ENCODE measurements at regions not wholly inside any gene's neighbourhood (a gene's known extent, or its start where the extent isn't known, plus 50 kb on each side); places are given as distances from the start of the nearest gene placed in this dataset.

- no peaks in the 10 kb centered on the region for H3K9me3 ChIP-seq (ENCODE audit: control insufficient read depth, low read length)
- H3K4me3 ChIP-seq (ENCODE audit: low read length), result no peak overlapping the region
- no peak overlapping the region for H3K9ac ChIP-seq (ENCODE audit: low read length)
- H3K4me1 ChIP-seq (ENCODE audit: control insufficient read depth, insufficient read depth, low read length), result peaks cover 6% of the 10 kb centered on the region
- no peaks in the 10 kb centered on the region for H3K27me3 ChIP-seq (replicated peaks; ENCODE audit: control insufficient read depth, insufficient read depth, low read length)
- H3K36me3 ChIP-seq (ENCODE audit: control insufficient read depth, insufficient read depth, low read length, severe bottlenecking), result no peaks in the 10 kb centered on the region
- peak; percentile 54 for DNase-seq (ENCODE audit: low read depth)
These were observed 119.5 kb upstream of the TMPRSS2 start for GRCh38 chr21:41627428-41627827.

- Histone ChIP-seq H3K4me3 (ENCODE audit: low read length) (no peak overlapping the region), H3K4me1 (ENCODE audit: control insufficient read depth, insufficient read depth, low read length) (peaks cover 14% of the 10 kb centered on the region), H3K9ac (ENCODE audit: low read length) (no peak overlapping the region), H3K36me3 (ENCODE audit: control insufficient read depth, insufficient read depth, low read length, severe bottlenecking) (no peaks in the 10 kb centered on the region), H3K27me3 (replicated peaks; ENCODE audit: control insufficient read depth, insufficient read depth, low read length) (no peaks in the 10 kb centered on the region), H3K9me3 (ENCODE audit: control insufficient read depth, low read length) (no peaks in the 10 kb centered on the region)
- no peak for DNase-seq (ENCODE audit: low read depth)
These were observed 118.1 kb upstream of the TMPRSS2 start for GRCh38 chr21:41626021-41626420.

- no peaks in the 10 kb centered on the region for H3K9me3 ChIP-seq (ENCODE audit: control insufficient read depth, low read length)
- H3K4me3 ChIP-seq (ENCODE audit: low read length), result no peak overlapping the region
- DNase-seq (ENCODE audit: low read depth), result no peak
- H3K36me3 ChIP-seq (ENCODE audit: control insufficient read depth, insufficient read depth, low read length, severe bottlenecking), result no peaks in the 10 kb centered on the region
- H3K4me1 ChIP-seq (ENCODE audit: control insufficient read depth, insufficient read depth, low read length), result peaks cover 14% of the 10 kb centered on the region
- H3K9ac ChIP-seq (ENCODE audit: low read length), result no peak overlapping the region
- H3K27me3 ChIP-seq (replicated peaks; ENCODE audit: control insufficient read depth, insufficient read depth, low read length), result no peaks in the 10 kb centered on the region
These were observed 117.5 kb upstream of the TMPRSS2 start for GRCh38 chr21:41625428-41625827.

- DNase-seq (ENCODE audit: low read depth), result no peak
- H3K9ac ChIP-seq (ENCODE audit: low read length), result no peak overlapping the region
- peaks cover 19% of the 10 kb centered on the region for H3K4me1 ChIP-seq (ENCODE audit: control insufficient read depth, insufficient read depth, low read length)
- no peak overlapping the region for H3K4me3 ChIP-seq (ENCODE audit: low read length)
- no peaks in the 10 kb centered on the region for H3K27me3 ChIP-seq (replicated peaks; ENCODE audit: control insufficient read depth, insufficient read depth, low read length)
- no peaks in the 10 kb centered on the region for H3K9me3 ChIP-seq (ENCODE audit: control insufficient read depth, low read length)
- H3K36me3 ChIP-seq (ENCODE audit: control insufficient read depth, insufficient read depth, low read length, severe bottlenecking), result no peaks in the 10 kb centered on the region
These were observed 116.8 kb upstream of the TMPRSS2 start for GRCh38 chr21:41624674-41625310.

GRCh38 chr21:41623945-41624344 is 116.0 kb upstream of the TMPRSS2 start:
- DNase-seq (ENCODE audit: low read depth), result no peak
- Histone ChIP-seq H3K9ac (ENCODE audit: low read length) (no peak overlapping the region), H3K4me3 (ENCODE audit: low read length) (no peak overlapping the region), H3K36me3 (ENCODE audit: control insufficient read depth, insufficient read depth, low read length, severe bottlenecking) (no peaks in the 10 kb centered on the region), H3K4me1 (ENCODE audit: control insufficient read depth, insufficient read depth, low read length) (peaks cover 19% of the 10 kb centered on the region), H3K27me3 (replicated peaks; ENCODE audit: control insufficient read depth, insufficient read depth, low read length) (no peaks in the 10 kb centered on the region), H3K9me3 (ENCODE audit: control insufficient read depth, low read length) (no peaks in the 10 kb centered on the region)

- Histone ChIP-seq H3K36me3 (ENCODE audit: control insufficient read depth, insufficient read depth, low read length, severe bottlenecking) (no peaks in the 10 kb centered on the region), H3K9me3 (ENCODE audit: control insufficient read depth, low read length) (no peaks in the 10 kb centered on the region), H3K4me1 (ENCODE audit: control insufficient read depth, insufficient read depth, low read length) (peaks cover 19% of the 10 kb centered on the region), H3K4me3 (ENCODE audit: low read length) (no peak overlapping the region), H3K9ac (ENCODE audit: low read length) (no peak overlapping the region), H3K27me3 (replicated peaks; ENCODE audit: control insufficient read depth, insufficient read depth, low read length) (no peaks in the 10 kb centered on the region)
- no peak for DNase-seq (ENCODE audit: low read depth)
These were observed 115.0 kb upstream of the TMPRSS2 start for GRCh38 chr21:41622831-41623548.

GRCh38 chr21:41622201-41622600 is 114.2 kb upstream of the TMPRSS2 start:
- DNase-seq (ENCODE audit: low read depth), result no peak
- peaks cover 19% of the 10 kb centered on the region for H3K4me1 ChIP-seq (ENCODE audit: control insufficient read depth, insufficient read depth, low read length)

GRCh38 chr21:41621513-41621912 is 113.6 kb upstream of the TMPRSS2 start:
- Histone ChIP-seq H3K4me1 (ENCODE audit: control insufficient read depth, insufficient read depth, low read length) (peaks cover 25% of the 10 kb centered on the region), H3K9ac (ENCODE audit: low read length) (no peak overlapping the region), H3K4me3 (ENCODE audit: low read length) (no peak overlapping the region), H3K36me3 (ENCODE audit: control insufficient read depth, insufficient read depth, low read length, severe bottlenecking) (no peaks in the 10 kb centered on the region), H3K9me3 (ENCODE audit: control insufficient read depth, low read length) (no peaks in the 10 kb centered on the region), H3K27me3 (replicated peaks; ENCODE audit: control insufficient read depth, insufficient read depth, low read length) (no peaks in the 10 kb centered on the region)
- no peak for DNase-seq (ENCODE audit: low read depth)

More at GRCh38 chr21:41622201-41622600, 114.2 kb upstream of the TMPRSS2 start:
- no peak overlapping the region for H3K4me3 ChIP-seq (ENCODE audit: low read length)
- no peaks in the 10 kb centered on the region for H3K27me3 ChIP-seq (replicated peaks; ENCODE audit: control insufficient read depth, insufficient read depth, low read length)
- no peaks in the 10 kb centered on the region for H3K9me3 ChIP-seq (ENCODE audit: control insufficient read depth, low read length)
- no peak overlapping the region for H3K9ac ChIP-seq (ENCODE audit: low read length)
- no peaks in the 10 kb centered on the region for H3K36me3 ChIP-seq (ENCODE audit: control insufficient read depth, insufficient read depth, low read length, severe bottlenecking)

GRCh38 chr21:41620982-41621381 is 113.0 kb upstream of the TMPRSS2 start:
- Histone ChIP-seq H3K36me3 (ENCODE audit: control insufficient read depth, insufficient read depth, low read length, severe bottlenecking) (no peaks in the 10 kb centered on the region), H3K27me3 (replicated peaks; ENCODE audit: control insufficient read depth, insufficient read depth, low read length) (no peaks in the 10 kb centered on the region), H3K4me3 (ENCODE audit: low read length) (no peak overlapping the region), H3K9ac (ENCODE audit: low read length) (no peak overlapping the region), H3K9me3 (ENCODE audit: control insufficient read depth, low read length) (no peaks in the 10 kb centered on the region), H3K4me1 (ENCODE audit: control insufficient read depth, insufficient read depth, low read length) (peaks cover 30% of the 10 kb centered on the region)
- DNase-seq (ENCODE audit: low read depth), result peak; percentile 22

GRCh38 chr21:41620541-41620940 is 112.6 kb upstream of the TMPRSS2 start:
- Histone ChIP-seq H3K9me3 (ENCODE audit: control insufficient read depth, low read length) (no peaks in the 10 kb centered on the region), H3K27me3 (replicated peaks; ENCODE audit: control insufficient read depth, insufficient read depth, low read length) (no peaks in the 10 kb centered on the region), H3K4me1 (ENCODE audit: control insufficient read depth, insufficient read depth, low read length) (peaks cover 33% of the 10 kb centered on the region), H3K4me3 (ENCODE audit: low read length) (no peak overlapping the region), H3K36me3 (ENCODE audit: control insufficient read depth, insufficient read depth, low read length, severe bottlenecking) (no peaks in the 10 kb centered on the region), H3K9ac (ENCODE audit: low read length) (no peak overlapping the region)
- no peak for DNase-seq (ENCODE audit: low read depth)

- Histone ChIP-seq H3K9me3 (ENCODE audit: control insufficient read depth, low read length) (no peaks in the 10 kb centered on the region), H3K27me3 (replicated peaks; ENCODE audit: control insufficient read depth, insufficient read depth, low read length) (no peaks in the 10 kb centered on the region), H3K4me1 (ENCODE audit: control insufficient read depth, insufficient read depth, low read length) (peaks cover 50% of the 10 kb centered on the region), H3K9ac (ENCODE audit: low read length) (peak overlapping the region; percentile 78), H3K4me3 (ENCODE audit: low read length) (peak overlapping the region; percentile 35), H3K36me3 (ENCODE audit: control insufficient read depth, insufficient read depth, low read length, severe bottlenecking) (no peaks in the 10 kb centered on the region)
- DNase-seq (ENCODE audit: low read depth), result peak; percentile 81
These were observed 108.2 kb upstream of the TMPRSS2 start for GRCh38 chr21:41616031-41616591.
